Endodermal cell (in vitro differentiated cells): ENCODE measurements at regions not wholly inside any gene's neighbourhood (a gene's known extent, or its start where the extent isn't known, plus 50 kb on each side); places are given as distances from the start of the nearest gene placed in this dataset.

Experiments
- DNase-seq: peaks from one replicate; pipeline ENCODE4 v3.0.0-alpha.2; 2017
- H3K27ac ChIP-seq: 2 replicates; pipeline ENCODE4 v1.5.1; 2013; ENCODE audit warnings: mild to moderate bottlenecking, low read depth, low read length, moderate library complexity
- H3K27me3 ChIP-seq: 2 replicates; pipeline ENCODE4 v1.6.1; 2013; ENCODE audit warnings: mild to moderate bottlenecking, low read length, moderate library complexity; ENCODE audit not compliant: insufficient read depth, control insufficient read depth, poor library complexity, severe bottlenecking
- H3K36me3 ChIP-seq: 2 replicates; pipeline ENCODE4 v1.7.0; 2013; ENCODE audit warnings: mild to moderate bottlenecking, low read length, moderate library complexity; ENCODE audit not compliant: control insufficient read depth, insufficient read depth
- H3K4me1 ChIP-seq: one replicate; pipeline ENCODE4 v1.7.0; 2013; ENCODE audit warnings: low read length; ENCODE audit not compliant: control insufficient read depth, insufficient read depth
- H3K4me3 ChIP-seq: 2 replicates; pipeline ENCODE4 v1.5.1; 2013; ENCODE audit warnings: mild to moderate bottlenecking, low read length, moderate library complexity
- H3K9ac ChIP-seq: 2 replicates; pipeline ENCODE4 v1.6.1; 2013; ENCODE audit warnings: mild to moderate bottlenecking, low read length, moderate library complexity; ENCODE audit not compliant: poor library complexity, severe bottlenecking; ENCODE audit errors: extremely low read depth
- H3K9me3 ChIP-seq: 2 replicates; pipeline ENCODE4 v1.6.1; 2013; ENCODE audit warnings: mild to moderate bottlenecking, low read length, moderate library complexity; ENCODE audit not compliant: control insufficient read depth
- H3K27ac Mint-ChIP-seq: 2 replicates; pipeline ENCODE4 v1.8.0; 2020; ENCODE audit warnings: mixed read lengths
- H3K27me3 Mint-ChIP-seq: 2 replicates; pipeline ENCODE4 v1.8.0; 2021; ENCODE audit warnings: mild to moderate bottlenecking, mixed read lengths; ENCODE audit not compliant: insufficient read depth
- H3K36me3 Mint-ChIP-seq: 2 replicates; pipeline ENCODE4 v1.8.0; 2020; ENCODE audit warnings: low read depth, mixed read lengths
- H3K4me1 Mint-ChIP-seq: 2 replicates; pipeline ENCODE4 v1.8.0; 2020; ENCODE audit warnings: mixed read lengths
- H3K4me3 Mint-ChIP-seq: 2 replicates; pipeline ENCODE4 v1.8.0; 2020; ENCODE audit warnings: mild to moderate bottlenecking, moderate library complexity, mixed read lengths
- H3K9me3 Mint-ChIP-seq: 2 replicates; pipeline ENCODE4 v1.8.0; 2020; ENCODE audit warnings: mild to moderate bottlenecking, mixed read lengths
- CTCF ChIP-seq: fragments of 200-600 bp; sonication (generic); conservative IDR thresholded peaks from 2 replicates; pipeline ENCODE4 v1.5.0; 2021; ENCODE audit warnings: antibody characterized with exemption, mild to moderate bottlenecking
- WGBS, 2 experiments: methylation state at CpG; one replicate each; pipeline versions ENCODE4 v1.1.5 to v1.1.7; 2013; ENCODE audit warnings: missing lambda C conversion rate in 2 of 2, mixed read lengths in 1 of 2; ENCODE audit not compliant: insufficient coverage in 1 of 2, insufficient read length in 1 of 2; 5-methylcytosine and 5-hydroxymethylcytosine counted together

- Histone ChIP-seq H3K36me3 (no peaks in the 10 kb centered on the region), H3K9ac (no peak overlapping the region), H3K27me3 (no peaks in the 10 kb centered on the region), H3K4me1 (peaks cover 21% of the 10 kb centered on the region), H3K4me3 (no peak overlapping the region), H3K27ac (no peak overlapping the region), H3K9me3 (no peaks in the 10 kb centered on the region)
- peaks cover 2% of the 10 kb centered on the region for H3K36me3 Mint-ChIP-seq
- no peaks in the 10 kb centered on the region for H3K9me3 Mint-ChIP-seq
- 94% methylated on average over 2 of the region's 2 CpGs; no CpG with 5 or more reads in 1 of the 2 experiments for WGBS, 2 experiments
- TF ChIP-seq CTCF: no peak
- H3K27me3 Mint-ChIP-seq: no peaks in the 10 kb centered on the region
- peaks cover 45% of the 10 kb centered on the region for H3K4me1 Mint-ChIP-seq
- no peak overlapping the region for H3K4me3 Mint-ChIP-seq
- no peak overlapping the region for H3K27ac Mint-ChIP-seq
- DNase-seq: no peak
These were observed 107.0 kb upstream of the ISL1 start for GRCh38 chr5:51276250-51276649.

- TF ChIP-seq CTCF: no peak
- no peaks in the 10 kb centered on the region for H3K9me3 ChIP-seq
- no peak overlapping the region for H3K4me3 ChIP-seq
- no peak for DNase-seq
- peaks cover 21% of the 10 kb centered on the region for H3K4me1 ChIP-seq
- H3K9ac ChIP-seq: no peak overlapping the region
- peak overlapping the region; percentile 64 for H3K27ac ChIP-seq
- Mint-ChIP-seq H3K27me3 (no peaks in the 10 kb centered on the region), H3K4me1 (peaks cover 56% of the 10 kb centered on the region), H3K9me3 (no peaks in the 10 kb centered on the region), H3K27ac (peak overlapping the region; percentile 64), H3K36me3 (peaks cover 2% of the 10 kb centered on the region), H3K4me3 (peak overlapping the region; percentile 16)
- H3K36me3 ChIP-seq: no peaks in the 10 kb centered on the region
- no peaks in the 10 kb centered on the region for H3K27me3 ChIP-seq
- 59 to 83% methylated on average over 1 to 3 of the region's 3 CpGs for WGBS, 2 experiments
These were observed 104.7 kb upstream of the ISL1 start for GRCh38 chr5:51278539-51278938.

- no peak overlapping the region for H3K9ac ChIP-seq
- Mint-ChIP-seq H3K4me1 (peaks cover 55% of the 10 kb centered on the region), H3K27me3 (no peaks in the 10 kb centered on the region), H3K9me3 (no peaks in the 10 kb centered on the region), H3K36me3 (peaks cover 2% of the 10 kb centered on the region), H3K27ac (peak overlapping the region; percentile 55), H3K4me3 (no peak overlapping the region)
- H3K4me3 ChIP-seq: peak overlapping the region; percentile 27
- H3K27ac ChIP-seq: no peak overlapping the region
- H3K4me1 ChIP-seq: peaks cover 21% of the 10 kb centered on the region
- TF ChIP-seq CTCF: no peak
- H3K27me3 ChIP-seq: no peaks in the 10 kb centered on the region
- peak; percentile 52 for DNase-seq
- 90 to 100% methylated on average over 6 to 7 of the region's 7 CpGs for WGBS, 2 experiments
- no peaks in the 10 kb centered on the region for H3K9me3 ChIP-seq
- no peaks in the 10 kb centered on the region for H3K36me3 ChIP-seq
These were observed 103.1 kb upstream of the ISL1 start for GRCh38 chr5:51279983-51280706.
